ENCODE measurements at regions not wholly inside any gene's neighbourhood (a gene's known extent, or its start where the extent isn't known, plus 50 kb on each side); places are given as distances from the start of the nearest gene placed in this dataset.

DNA sequence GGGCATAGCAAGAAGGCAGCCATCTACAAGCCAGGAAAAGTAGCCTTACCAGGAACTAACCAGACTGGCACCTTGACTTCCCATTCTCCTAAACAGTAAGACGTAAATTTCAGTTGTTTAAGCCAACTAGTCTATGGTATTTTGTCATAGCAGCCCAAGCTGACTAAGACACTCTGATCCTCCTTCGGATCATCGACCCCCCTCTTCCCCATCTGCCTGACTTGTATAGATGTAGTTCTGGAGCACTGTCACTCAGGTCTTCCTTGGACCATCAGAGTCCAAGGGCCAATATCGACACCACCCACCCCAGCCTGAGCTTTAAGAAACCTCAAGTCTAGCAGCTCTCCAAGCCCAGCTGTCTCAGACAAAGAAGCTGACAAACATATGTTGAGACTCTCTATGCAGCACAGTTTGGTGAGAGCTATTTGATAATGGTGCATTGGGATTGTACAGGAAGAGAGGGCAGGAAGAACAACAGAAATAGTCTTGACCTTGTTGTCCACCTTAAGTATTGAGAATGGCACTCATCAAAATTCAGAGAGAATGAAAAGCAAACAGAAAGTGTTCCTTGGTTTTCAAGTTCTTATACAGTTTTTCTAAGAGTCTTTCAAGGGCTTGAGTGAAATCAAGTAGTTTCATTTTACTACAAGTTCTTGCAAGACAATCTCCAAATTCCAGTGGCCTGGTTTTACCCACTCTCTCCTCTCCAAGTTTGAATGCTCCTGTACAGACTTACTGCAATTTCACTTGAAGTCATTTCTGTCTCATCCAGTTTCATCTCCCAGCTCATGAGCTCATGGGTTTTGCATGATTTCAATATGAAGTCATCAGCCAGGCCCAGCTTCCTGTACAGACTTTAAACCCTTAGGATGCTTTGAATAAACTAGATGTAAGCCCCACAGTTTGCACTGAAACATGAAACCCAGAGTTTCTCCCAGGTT is 122.3 kb upstream of the RAI14 start:
- peak; percentile 85 for DNase-seq (ENCODE audit: low read depth)

GRCh38 chr5:34534523-34535103 is 121.5 kb upstream of the RAI14 start:
- peak; percentile 92 for DNase-seq (ENCODE audit: low read depth)

GRCh38 chr5:34535433-34535832 is 120.7 kb upstream of the RAI14 start:
- no peak for DNase-seq (ENCODE audit: low read depth)

DNA sequence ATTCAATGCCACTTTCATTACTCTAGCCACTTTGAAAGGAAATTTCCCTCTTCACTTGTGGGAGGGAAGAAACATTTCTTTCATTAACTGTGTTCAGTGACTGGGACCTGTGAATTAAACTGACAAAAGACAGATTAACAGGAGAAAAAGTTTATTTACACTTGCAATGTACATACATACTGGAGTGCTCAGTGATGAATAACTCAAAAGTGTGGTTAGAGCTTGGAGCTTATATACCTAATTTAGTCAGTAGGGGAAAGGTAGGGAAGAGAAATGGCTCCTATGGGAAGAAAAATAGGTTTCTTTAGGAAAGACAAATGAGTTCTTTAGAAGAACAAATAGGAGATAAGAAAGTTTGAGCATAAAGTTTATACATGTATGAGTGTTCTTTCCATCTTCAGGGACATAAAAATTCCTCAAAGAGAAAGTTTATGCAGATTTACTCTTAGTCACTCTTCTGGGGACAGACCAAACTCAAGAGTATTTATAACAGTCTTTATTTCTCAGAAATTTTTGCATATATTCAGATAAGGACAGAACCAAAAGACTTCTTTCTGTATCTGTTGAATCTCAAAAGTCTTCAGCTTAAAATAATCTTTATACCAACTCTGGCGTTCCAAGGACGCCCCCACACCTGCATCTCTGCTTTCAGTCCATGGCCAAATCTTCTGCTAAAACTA is 120.0 kb upstream of the RAI14 start:
- DNase-seq (ENCODE audit: low read depth), result no peak

DNA sequence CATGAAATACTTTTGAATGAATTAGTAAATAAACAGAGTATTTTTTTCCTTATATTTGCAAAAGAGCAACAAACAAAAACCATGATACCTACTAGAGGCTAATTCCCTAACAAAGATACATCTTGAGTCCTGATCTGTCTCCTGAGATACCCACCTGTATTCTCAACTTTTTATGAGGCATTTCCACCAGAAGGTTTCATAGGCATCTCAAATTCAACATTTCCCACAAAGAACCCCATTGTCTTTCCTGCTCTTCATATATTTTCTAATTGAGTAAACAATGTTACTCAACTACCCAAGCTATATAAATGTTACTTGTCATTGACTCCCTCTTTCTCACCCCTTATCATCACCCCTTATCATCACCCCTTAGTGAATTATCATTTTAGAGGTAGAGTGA is 119.4 kb upstream of the RAI14 start:
- DNase-seq (ENCODE audit: low read depth), result no peak

- no peak for DNase-seq (ENCODE audit: low read depth)
Observed at GRCh38 chr5:34538026-34538672, 118.0 kb upstream of the RAI14 start.

GRCh38 chr5:34539183-34539582 is 116.9 kb upstream of the RAI14 start:
- DNase-seq (ENCODE audit: low read depth), result no peak

DNA sequence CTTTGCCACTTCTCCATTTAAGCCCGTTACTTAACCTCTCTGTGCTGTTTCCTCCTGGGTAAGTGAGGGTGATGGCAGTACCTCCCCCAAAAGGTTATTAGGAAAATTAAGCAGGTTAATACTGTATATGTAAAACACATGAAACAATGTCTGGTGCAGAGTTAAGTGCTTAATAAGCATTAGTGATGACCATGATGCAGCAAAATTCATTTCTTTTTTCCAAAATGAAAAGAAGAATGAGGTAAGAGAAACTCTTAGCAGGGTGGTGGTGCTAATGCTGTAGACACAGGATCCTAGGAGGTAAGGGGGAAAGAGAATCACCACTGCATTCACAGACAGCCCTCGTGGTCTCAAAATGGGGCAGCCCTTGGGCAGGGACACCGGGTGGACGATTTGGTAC is 115.1 kb upstream of the RAI14 start:
- no peak for DNase-seq (ENCODE audit: low read depth)

- no peak for DNase-seq (ENCODE audit: low read depth)
Observed at GRCh38 chr5:34542818-34543217, 113.3 kb upstream of the RAI14 start.

DNA sequence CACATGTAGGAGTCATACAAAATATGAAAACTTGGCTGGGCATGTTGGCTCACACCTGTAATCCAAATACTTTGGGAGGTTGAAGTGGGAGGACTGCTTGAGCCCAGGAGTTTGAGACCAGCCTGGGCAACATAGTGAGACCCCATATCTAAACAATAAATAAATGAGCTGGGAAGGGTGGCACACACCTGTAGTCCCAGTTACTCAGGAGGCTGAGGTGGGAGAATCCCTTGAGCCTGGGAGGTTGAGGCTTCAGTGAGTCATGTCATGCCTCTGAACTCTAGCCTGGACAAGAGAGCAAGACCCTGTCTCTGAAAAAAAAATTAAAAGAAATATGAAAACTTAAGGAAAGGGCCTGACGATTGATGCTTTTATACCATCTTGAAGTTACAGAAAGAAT is 112.4 kb upstream of the RAI14 start:
- no peak for DNase-seq (ENCODE audit: low read depth)

GRCh38 chr5:34544403-34544802 is 111.7 kb upstream of the RAI14 start:
- DNase-seq (ENCODE audit: low read depth), result no peak

- DNase-seq (ENCODE audit: low read depth), result no peak
Observed at GRCh38 chr5:34545164-34545563, 111.0 kb upstream of the RAI14 start.

DNA sequence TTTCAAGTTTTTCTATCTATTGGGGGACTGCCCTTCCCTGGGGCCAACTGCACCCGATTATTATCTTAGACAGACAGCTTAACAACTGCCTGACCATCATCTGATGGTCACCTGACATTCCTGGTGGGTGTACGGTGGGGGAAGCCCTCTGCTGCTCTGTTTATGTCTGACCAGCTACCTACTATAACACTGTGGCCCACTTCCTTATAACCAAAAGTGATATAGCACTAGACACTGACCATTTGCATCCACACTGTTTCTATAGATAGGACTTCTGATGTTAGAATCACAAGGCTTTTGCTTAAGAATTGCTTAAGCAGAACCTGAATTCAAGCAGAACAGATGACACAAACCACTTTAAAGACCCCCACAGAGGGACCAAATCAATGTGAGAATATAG is 110.5 kb upstream of the RAI14 start:
- DNase-seq (ENCODE audit: low read depth), result no peak

- no peak for DNase-seq (ENCODE audit: low read depth)
Observed at GRCh38 chr5:34547300-34548085, 108.6 kb upstream of the RAI14 start.

DNA sequence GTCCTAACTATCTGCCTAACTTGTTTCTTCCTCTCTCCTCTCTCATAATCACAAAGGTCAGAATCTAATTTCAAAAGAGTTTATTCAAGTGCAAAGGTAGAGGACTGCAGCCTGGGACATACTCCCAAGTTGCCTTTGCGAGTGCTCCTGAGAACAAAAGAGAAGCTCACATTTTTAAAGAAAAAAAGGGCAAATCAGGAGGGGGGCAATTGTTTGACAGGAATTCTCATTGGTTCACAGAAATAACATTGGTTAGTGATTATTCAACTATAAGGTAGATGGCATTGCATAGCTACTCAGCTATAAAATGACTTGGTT is 108.1 kb upstream of the RAI14 start:
- no peak for DNase-seq (ENCODE audit: low read depth)

DNA sequence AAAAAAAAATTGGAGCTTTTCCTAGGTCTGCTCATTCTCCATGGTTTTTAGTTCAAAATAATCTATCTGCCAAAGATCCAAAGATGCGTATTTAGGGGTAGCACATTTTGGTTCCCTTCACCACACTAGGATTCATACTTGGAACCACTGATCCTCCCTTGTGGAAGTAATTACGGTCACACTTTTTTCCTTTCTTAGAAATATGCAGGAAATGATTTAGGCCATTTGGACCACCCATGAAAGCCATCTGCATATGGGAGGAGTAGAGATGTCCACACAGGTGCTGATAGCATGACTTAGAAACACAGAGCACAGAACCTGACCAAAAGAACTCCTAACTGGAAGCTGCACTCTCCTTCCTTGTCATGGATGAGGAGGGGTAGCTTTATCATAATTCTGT is 105.9 kb upstream of the RAI14 start:
- DNase-seq (ENCODE audit: low read depth), result no peak

DNA sequence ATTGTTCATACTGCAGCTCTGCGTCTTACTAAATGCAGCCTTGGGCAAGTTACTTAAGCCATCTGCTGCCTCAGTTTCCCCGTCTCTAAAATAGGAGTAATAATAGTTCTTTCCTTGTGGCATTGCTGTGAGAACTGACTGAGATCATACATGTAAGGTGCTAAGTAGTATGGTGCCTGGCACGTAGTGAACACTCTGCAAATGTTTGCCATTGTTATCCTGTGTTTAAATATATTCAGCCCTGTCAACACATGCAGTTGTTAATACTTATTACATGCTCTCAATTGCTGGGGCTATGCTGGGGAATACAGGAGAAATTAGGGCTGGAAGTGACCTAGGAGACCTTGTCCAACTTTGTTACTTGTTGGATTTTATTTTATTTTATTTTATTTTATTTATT is 105.2 kb upstream of the RAI14 start:
- DNase-seq (ENCODE audit: low read depth), result no peak

DNA sequence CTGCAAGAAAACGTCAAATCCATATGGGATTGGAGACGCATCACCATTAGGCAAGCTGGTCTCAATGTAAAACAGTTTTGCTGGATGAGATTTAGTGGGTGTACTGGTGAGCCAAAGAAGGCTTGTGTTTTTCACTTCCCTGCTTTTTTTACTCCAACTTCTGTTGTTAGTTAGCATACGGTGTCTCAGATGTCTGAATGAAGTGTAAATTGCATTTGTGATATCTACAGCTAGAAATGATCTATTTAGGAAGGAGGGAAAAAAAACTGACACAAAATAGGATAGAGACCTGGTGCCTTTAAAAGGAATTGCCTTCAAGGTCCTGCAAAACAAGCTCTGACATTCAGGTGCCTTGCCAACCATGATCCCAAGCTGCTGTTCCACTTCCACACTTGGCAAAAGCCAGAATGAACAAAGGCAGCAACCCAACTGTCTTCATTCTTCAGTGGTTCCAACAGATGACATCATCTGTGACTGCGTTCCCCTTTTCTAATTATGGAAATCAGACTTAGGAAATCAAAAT is 104.2 kb upstream of the RAI14 start:
- peak; percentile 42 for DNase-seq (ENCODE audit: low read depth)

DNA sequence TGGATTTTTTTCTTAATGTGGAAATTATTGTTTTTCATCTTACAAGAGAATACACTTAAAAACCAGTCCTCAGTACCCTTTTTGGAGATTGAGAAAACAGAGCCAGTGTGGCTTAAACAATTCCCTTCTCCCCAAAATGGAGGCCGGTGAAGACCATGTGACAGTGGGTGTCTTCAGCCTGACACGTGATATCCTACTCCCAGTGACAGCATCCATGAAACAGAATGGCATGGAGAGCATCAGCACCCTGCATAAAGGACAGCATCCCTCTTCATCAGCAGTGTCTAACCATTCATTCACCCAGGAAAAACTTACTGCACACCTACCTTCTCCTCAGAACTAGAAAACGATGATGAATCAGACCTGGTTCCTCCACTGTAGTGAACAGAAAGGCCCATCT is 103.4 kb upstream of the RAI14 start:
- DNase-seq (ENCODE audit: low read depth), result no peak

- no peak for DNase-seq (ENCODE audit: low read depth)
Observed at GRCh38 chr5:34553581-34553980, 102.5 kb upstream of the RAI14 start.

DNA sequence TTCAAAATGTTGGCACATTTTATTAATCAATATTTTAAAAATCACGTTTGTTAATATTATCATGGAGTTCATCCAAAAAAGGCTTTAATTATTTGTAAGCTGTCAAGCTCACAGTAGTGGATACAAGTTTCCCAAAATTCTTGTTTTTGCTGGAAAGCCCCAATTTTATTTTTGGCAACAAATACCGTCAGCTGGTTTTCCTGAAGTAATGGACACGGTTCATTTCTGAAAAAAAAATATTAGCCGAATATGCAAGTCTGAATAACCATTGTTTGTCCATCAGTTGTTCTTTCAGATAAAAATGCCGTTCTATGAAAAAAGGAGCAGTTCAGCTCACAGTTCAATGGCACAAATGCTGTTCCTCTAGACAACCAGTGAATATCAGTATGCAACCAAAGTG is 101.5 kb upstream of the RAI14 start:
- DNase-seq (ENCODE audit: low read depth), result no peak

Data from fibroblast of gingiva (primary cell).